ENCODE measurements at regions not wholly inside any gene's neighbourhood (a gene's known extent, or its start where the extent isn't known, plus 50 kb on each side); places are given as distances from the start of the nearest gene placed in this dataset.

DNA sequence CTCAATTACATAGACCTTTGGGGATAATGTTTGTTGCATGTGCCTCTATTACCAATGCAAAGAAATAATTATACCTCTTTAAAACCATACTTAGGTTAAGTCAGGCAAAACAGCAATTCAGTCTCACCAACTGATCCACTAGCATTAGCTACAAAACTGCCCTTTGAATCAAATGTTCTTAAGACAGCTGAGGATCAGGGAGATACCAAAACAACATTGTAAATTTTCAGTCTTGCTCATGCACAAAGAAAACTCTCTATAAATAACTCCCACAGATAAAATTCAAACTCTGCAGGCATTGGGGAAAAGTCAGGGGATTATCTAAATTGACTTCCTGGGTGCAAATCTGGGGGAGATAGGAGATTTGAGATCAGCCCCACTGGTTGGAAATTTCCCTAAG lies 100.9 kb upstream of the DPT start:
- Histone ChIP-seq H3K4me3 (no peak overlapping the region), H3K27me3 (no peaks in the 10 kb centered on the region), H3K36me3 (no peaks in the 10 kb centered on the region), H3K9me3 (no peaks in the 10 kb centered on the region), H3K4me1 (peaks cover 10 to 14% (median 13%) of the 10 kb centered on the region in 4 donors), H3K27ac (no peak overlapping the region)
- ATAC-seq (ENCODE audit: low FRiP score in 2 of 2) (no peak), DNase-seq (no peak)
- no peak for TF ChIP-seq EP300 (IDR thresholded peaks at IDR 0.05)
- TF ChIP-seq, protein P1, sequence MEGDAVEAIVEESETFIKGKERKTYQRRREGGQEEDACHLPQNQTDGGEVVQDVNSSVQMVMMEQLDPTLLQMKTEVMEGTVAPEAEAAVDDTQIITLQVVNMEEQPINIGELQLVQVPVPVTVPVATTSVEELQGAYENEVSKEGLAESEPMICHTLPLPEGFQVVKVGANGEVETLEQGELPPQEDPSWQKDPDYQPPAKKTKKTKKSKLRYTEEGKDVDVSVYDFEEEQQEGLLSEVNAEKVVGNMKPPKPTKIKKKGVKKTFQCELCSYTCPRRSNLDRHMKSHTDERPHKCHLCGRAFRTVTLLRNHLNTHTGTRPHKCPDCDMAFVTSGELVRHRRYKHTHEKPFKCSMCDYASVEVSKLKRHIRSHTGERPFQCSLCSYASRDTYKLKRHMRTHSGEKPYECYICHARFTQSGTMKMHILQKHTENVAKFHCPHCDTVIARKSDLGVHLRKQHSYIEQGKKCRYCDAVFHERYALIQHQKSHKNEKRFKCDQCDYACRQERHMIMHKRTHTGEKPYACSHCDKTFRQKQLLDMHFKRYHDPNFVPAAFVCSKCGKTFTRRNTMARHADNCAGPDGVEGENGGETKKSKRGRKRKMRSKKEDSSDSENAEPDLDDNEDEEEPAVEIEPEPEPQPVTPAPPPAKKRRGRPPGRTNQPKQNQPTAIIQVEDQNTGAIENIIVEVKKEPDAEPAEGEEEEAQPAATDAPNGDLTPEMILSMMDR (IDR thresholded peaks at IDR 0.05), result no peak

DNA sequence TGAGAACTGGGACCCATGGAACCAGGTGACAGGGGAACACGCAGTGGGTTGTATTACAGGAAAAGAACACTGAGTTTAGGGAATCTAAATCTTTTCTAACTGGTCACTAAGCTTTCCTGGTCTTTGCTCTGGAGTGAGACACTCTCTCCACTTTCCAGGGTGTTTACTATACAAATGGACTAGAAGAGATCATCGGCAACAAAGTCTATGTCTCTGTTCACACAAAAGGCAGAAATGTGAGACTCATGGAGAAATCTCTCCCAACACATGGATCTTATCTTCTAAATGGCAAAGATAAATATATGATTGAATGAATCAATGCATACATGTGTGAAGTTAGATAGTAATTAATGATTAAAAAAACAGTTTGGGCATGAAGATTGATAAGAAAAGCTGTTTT lies 101.6 kb upstream of the DPT start:
- H3K4me3 ChIP-seq, result no peak overlapping the region
- H3K27me3 ChIP-seq, result no peaks in the 10 kb centered on the region
- DNase-seq, result no peak
- 96 to 98% methylated on average over 2 of the region's 2 CpGs for WGBS, 2 donors
- H3K36me3 ChIP-seq, result no peaks in the 10 kb centered on the region
- no peak overlapping the region for H3K27ac ChIP-seq
- H3K9me3 ChIP-seq, result no peaks in the 10 kb centered on the region
- peaks cover 10 to 16% (median 13%) of the 10 kb centered on the region in 4 donors for H3K4me1 ChIP-seq
- no peak for TF ChIP-seq POLR2A (IDR thresholded peaks at IDR 0.05)
- TF ChIP-seq, protein P1 (IDR thresholded peaks at IDR 0.05), result no peak
- no peak for TF ChIP-seq POLR2AphosphoS5 (IDR thresholded peaks at IDR 0.05)
- TF ChIP-seq EP300 (IDR thresholded peaks at IDR 0.05), result no peak
- ATAC-seq (ENCODE audit: low FRiP score in 2 of 2), result no peak

DNA sequence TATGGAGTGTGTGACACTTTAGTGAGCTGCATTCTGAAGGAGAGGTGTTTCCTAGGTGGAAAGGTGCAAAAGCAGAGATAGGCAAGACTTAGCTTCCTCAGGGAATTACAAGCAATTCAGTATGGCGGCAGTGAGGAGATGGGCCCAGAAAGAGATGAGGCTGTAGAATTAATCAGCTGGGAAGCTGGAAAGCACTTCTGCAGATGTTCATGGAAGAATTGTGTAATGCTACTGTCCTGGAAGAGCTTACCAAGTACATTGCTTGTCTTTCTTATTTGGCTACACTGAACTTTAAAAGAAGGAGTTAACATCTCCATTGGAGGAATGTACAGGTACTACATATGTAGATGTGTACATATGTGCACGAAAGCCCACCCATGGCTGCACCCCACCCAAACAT lies 103.7 kb upstream of the DPT start:
- no peaks in the 10 kb centered on the region for H3K9me3 ChIP-seq
- WGBS, 2 donors, result 91 to 92% methylated on average over 2 of the region's 2 CpGs
- H3K36me3 ChIP-seq, result no peaks in the 10 kb centered on the region
- TF ChIP-seq, protein P1 (IDR thresholded peaks at IDR 0.05), result no peak
- no peak for TF ChIP-seq POLR2A (IDR thresholded peaks at IDR 0.05)
- TF ChIP-seq EP300 (IDR thresholded peaks at IDR 0.05), result no peak
- TF ChIP-seq POLR2AphosphoS5 (IDR thresholded peaks at IDR 0.05), result no peak
- H3K4me3 ChIP-seq, result no peak overlapping the region
- no peaks in the 10 kb centered on the region for H3K27me3 ChIP-seq
- DNase-seq (no peak), ATAC-seq (ENCODE audit: low FRiP score in 2 of 2) (no peak)
- H3K27ac ChIP-seq, result no peak overlapping the region
- peaks cover 10 to 25% (median 15%) of the 10 kb centered on the region in 4 donors for H3K4me1 ChIP-seq

DNA sequence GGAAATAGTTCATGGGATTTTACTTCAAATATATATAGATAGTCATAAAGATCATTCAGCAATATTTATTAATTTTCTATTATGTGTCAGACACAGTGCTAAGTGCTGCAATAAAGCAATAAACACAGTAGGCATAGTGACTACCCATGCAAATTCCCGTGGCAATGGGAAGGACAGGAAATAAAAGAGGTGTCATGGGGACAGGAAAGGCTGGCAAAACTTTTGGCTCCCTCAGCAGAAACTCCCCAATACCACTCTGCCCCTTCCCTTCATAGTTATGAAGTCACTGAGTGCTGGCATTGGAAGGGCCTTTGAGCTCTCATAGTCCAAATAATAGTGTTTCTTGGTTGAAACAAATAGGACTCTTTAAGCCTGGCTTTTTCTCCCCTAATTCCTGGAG lies 104.4 kb upstream of the DPT start:
- no peaks in the 10 kb centered on the region for H3K27me3 ChIP-seq
- H3K4me3 ChIP-seq, result no peak overlapping the region
- H3K9me3 ChIP-seq, result no peaks in the 10 kb centered on the region
- no peaks in the 10 kb centered on the region for H3K36me3 ChIP-seq
- H3K27ac ChIP-seq, result peak overlapping the region in 2 of 4 donors; percentile 38 to 53
- no peak for DNase-seq
- H3K4me1 ChIP-seq, result peaks cover 10 to 25% (median 15%) of the 10 kb centered on the region in 4 donors
- ATAC-seq (ENCODE audit: low FRiP score in 2 of 2), result no peak
- TF ChIP-seq, protein P1 (IDR thresholded peaks at IDR 0.05), result no peak
- TF ChIP-seq EP300 (IDR thresholded peaks at IDR 0.05), result no peak
- no peak for TF ChIP-seq POLR2AphosphoS5 (IDR thresholded peaks at IDR 0.05)
- TF ChIP-seq POLR2A (IDR thresholded peaks at IDR 0.05), result no peak
- 50 to 55% methylated on average over 1 of the region's 1 CpG for WGBS, 2 donors

DNA sequence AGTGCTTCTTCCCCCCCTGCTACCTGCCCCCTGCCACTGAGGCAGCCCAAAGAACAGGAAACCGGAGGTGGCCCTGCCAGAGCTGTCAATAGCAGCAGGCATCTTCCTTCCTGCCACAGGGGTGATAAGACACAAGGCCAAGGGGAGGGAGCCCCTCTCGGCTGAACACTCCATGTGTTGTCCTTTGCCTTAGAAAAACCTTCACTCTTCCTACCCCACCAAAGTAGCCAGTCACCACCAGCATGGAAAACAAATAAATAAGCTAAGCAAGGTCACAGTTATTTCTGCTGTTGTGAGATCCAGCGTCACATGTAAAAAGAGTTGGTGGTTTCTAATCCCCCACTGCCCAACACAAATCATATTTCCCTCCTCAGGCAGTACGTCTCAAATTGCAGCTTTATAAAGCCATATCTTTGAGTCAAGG lies 104.8 kb upstream of the DPT start:
- 58 to 68% methylated on average over 4 of the region's 4 CpGs for WGBS, 2 donors
- Histone ChIP-seq H3K36me3 (no peaks in the 10 kb centered on the region), H3K27ac (peak overlapping the region in 2 of 4 donors; percentile 38 to 53), H3K9me3 (no peaks in the 10 kb centered on the region), H3K27me3 (no peaks in the 10 kb centered on the region), H3K4me1 (peaks cover 10 to 25% (median 15%) of the 10 kb centered on the region in 4 donors), H3K4me3 (no peak overlapping the region)
- TF ChIP-seq POLR2A (IDR thresholded peaks at IDR 0.05) (no peak), POLR2AphosphoS5 (IDR thresholded peaks at IDR 0.05) (no peak), EP300 (IDR thresholded peaks at IDR 0.05) (no peak)
- TF ChIP-seq, protein P1 (IDR thresholded peaks at IDR 0.05), result no peak
- peak in 1 of 2 donors; percentile 49 for ATAC-seq (ENCODE audit: low FRiP score in 2 of 2)
- no peak for DNase-seq

Measured in upper lobe of left lung (tissue), 6 donors.